Cardiac fibroblast (primary cell): ENCODE measurements at regions not wholly inside any gene's neighbourhood (a gene's known extent, or its start where the extent isn't known, plus 50 kb on each side); places are given as distances from the start of the nearest gene placed in this dataset.

Source experiments
- DNase-seq, 2 donors: peaks; one replicate each; pipeline versions ENCODE4 v3.0.0 to v3.0.0-alpha.2; 2010; ENCODE audit warnings: low read depth in 2 of 2
- H3K4me3 ChIP-seq, 2 donors: replicated peaks in 1 of 2; 1 replicate in 1 of 2; 2 replicates in 1 of 2; pipeline ENCODE4 v1.5.1; 2011; ENCODE audit warnings: low read depth in 2 of 2, low read length in 2 of 2, mild to moderate bottlenecking in 2 of 2, moderate library complexity in 1 of 2
- CTCF ChIP-seq: IDR thresholded peaks from one replicate; pipeline ENCODE4 v1.5.1; 2011; ENCODE audit warnings: low read depth, mild to moderate bottlenecking, low read length, inconsistent platforms

GRCh38 chr18:43382641-43383403 is 105.5 kb upstream of the SYT4 start:
- TF ChIP-seq CTCF = no peak
- H3K4me3 ChIP-seq = no peak overlapping the region
- no peak for DNase-seq

- no peak for TF ChIP-seq CTCF
- DNase-seq = peak; percentile 17 to 18
- no peak overlapping the region for H3K4me3 ChIP-seq
These were observed 111.9 kb upstream of the SYT4 start for GRCh38 chr18:43389163-43389562.

GRCh38 chr18:43392168-43392567 is 114.9 kb upstream of the SYT4 start:
- no peak overlapping the region for H3K4me3 ChIP-seq
- DNase-seq = no peak
- no peak for TF ChIP-seq CTCF

DNA sequence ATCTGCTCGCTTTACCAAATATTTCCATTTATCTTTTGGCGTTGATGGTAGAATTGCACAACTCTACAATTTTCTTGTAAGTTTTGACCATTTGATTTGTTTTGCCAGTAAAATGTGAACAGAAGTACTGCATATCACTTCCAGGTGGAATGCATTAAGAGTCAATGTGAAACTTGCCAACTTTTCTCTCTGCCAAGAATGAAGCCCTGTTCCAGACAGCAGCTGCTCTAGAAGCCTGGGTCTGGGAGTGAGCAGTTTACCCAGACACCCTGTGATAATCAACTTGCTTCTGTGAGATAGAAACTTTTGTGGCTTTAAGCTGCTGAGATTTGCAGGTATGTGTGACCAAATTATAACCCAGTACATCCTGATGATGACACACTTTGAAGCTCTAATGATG is 115.9 kb upstream of the SYT4 start:
- peak in 1 of 2 donors; percentile 50 for DNase-seq
- no peak for TF ChIP-seq CTCF

GRCh38 chr18:43396266-43396665 is 119.0 kb upstream of the SYT4 start:
- DNase-seq = peak; percentile 51 to 53
- TF ChIP-seq CTCF = peak; percentile 38
- H3K4me3 ChIP-seq = no peak overlapping the region

More for the DNA sequence above, 115.9 kb upstream of the SYT4 start:
- H3K4me3 ChIP-seq = no peak overlapping the region

DNA sequence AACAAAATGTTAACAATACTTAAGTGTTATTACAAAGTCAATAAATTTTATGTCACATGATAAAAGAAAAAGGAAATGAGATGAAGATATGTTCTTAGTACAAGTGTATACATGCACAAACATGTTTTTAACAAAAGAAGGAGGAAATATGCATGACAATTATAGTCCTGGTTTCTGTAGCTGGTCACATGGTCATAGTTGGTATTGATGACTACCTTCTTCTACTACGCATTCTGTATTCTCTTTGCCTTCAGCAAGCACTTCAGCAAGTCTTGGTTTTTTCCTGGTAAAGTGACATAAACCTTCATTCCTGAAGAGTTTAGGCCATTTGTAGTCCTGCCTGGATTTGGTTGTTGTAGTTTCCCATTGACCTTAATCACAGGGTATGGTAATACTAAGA is 121.3 kb upstream of the SYT4 start:
- H3K4me3 ChIP-seq = no peak overlapping the region
- no peak for DNase-seq
- TF ChIP-seq CTCF = no peak

- TF ChIP-seq CTCF = no peak
- DNase-seq = peak; percentile 3 to 4
- H3K4me3 ChIP-seq = no peak overlapping the region
These were observed 127.8 kb upstream of the SYT4 start for GRCh38 chr18:43405097-43405496.
